MM.1S (cell line): ENCODE measurements at regions not wholly inside any gene's neighbourhood (a gene's known extent, or its start where the extent isn't known, plus 50 kb on each side); places are given as distances from the start of the nearest gene placed in this dataset.

Experiments used
- DNase-seq: peaks from one replicate; pipeline ENCODE4 v3.0.0-alpha.2; 2015
- H2AFZ ChIP-seq: fragments of 300-600 bp; sonication (generic); 2 replicates; pipeline ENCODE4 v1.6.0; 2016; ENCODE audit warnings: antibody characterized with exemption, low read length
- H3F3A ChIP-seq: fragments of 300-600 bp; sonication (generic); 2 replicates; pipeline ENCODE4 v1.6.1; 2016; ENCODE audit warnings: mild to moderate bottlenecking, antibody characterized with exemption, low read length, moderate library complexity, mixed read lengths; ENCODE audit not compliant: insufficient read depth
- H3K27ac ChIP-seq: fragments of 300-600 bp; sonication (generic); 2 replicates; pipeline ENCODE4 v1.5.1; 2016; ENCODE audit warnings: mild to moderate bottlenecking, low read length
- H3K27me3 ChIP-seq: fragments of 300-600 bp; sonication (generic); replicated peaks from 2 replicates; pipeline ENCODE4 v1.6.0; 2016; ENCODE audit warnings: low read length; ENCODE audit not compliant: insufficient read depth
- H3K36me3 ChIP-seq: fragments of 300-600 bp; sonication (generic); replicated peaks from 2 replicates; pipeline ENCODE4 v1.6.1; 2016; ENCODE audit warnings: mild to moderate bottlenecking, low read length, mixed read lengths; ENCODE audit not compliant: insufficient read depth
- H3K4me1 ChIP-seq: fragments of 300-600 bp; sonication (generic); 2 replicates; pipeline ENCODE4 v1.6.1; 2016; ENCODE audit warnings: low read length, mixed read lengths
- H3K4me2 ChIP-seq: fragments of 300-600 bp; sonication (generic); 2 replicates; pipeline ENCODE4 v1.6.0; 2016; ENCODE audit warnings: low read depth, low read length
- H3K4me3 ChIP-seq: fragments of 300-600 bp; sonication (generic); 2 replicates; pipeline ENCODE4 v1.5.1; 2016; ENCODE audit warnings: low read length, mixed read lengths
- H3K79me2 ChIP-seq: fragments of 300-600 bp; sonication (generic); 2 replicates; pipeline ENCODE4 v1.6.1; 2016; ENCODE audit warnings: mixed run types, low read length, mixed read lengths
- H3K9ac ChIP-seq: fragments of 300-600 bp; sonication (generic); 2 replicates; pipeline ENCODE4 v1.6.1; 2016; ENCODE audit warnings: low read length, mixed read lengths
- H3K9me2 ChIP-seq: fragments of 300-600 bp; sonication (generic); replicated peaks from 2 replicates; pipeline ENCODE4 v1.6.1; 2016; ENCODE audit warnings: mild to moderate bottlenecking, low read length, mixed read lengths; ENCODE audit not compliant: insufficient read depth
- H3K9me3 ChIP-seq: fragments of 300-600 bp; sonication (generic); replicated peaks from 2 replicates; pipeline ENCODE4 v1.6.1; 2016; ENCODE audit warnings: mild to moderate bottlenecking, low read length, mixed read lengths; ENCODE audit not compliant: insufficient read depth
- H4K20me1 ChIP-seq: fragments of 300-600 bp; sonication (generic); 2 replicates; pipeline ENCODE4 v1.6.1; 2016; ENCODE audit warnings: mild to moderate bottlenecking, low read length, moderate library complexity, mixed read lengths; ENCODE audit not compliant: insufficient read depth
- EZH2 ChIP-seq: fragments of 300-600 bp; sonication (generic); optimal IDR thresholded peaks from 2 replicates; pipeline ENCODE3; 2017; ENCODE audit warnings: low read depth, mild to moderate bottlenecking, antibody characterized with exemption, low read length, mixed read lengths
- EZH2phosphoT487 ChIP-seq: fragments of 300-600 bp; sonication (generic); IDR thresholded peaks from 2 replicates; pipeline ENCODE4 v1.6.1; 2018; ENCODE audit warnings: antibody characterized with exemption, low read length
- TF ChIP-seq, protein P1 (sequence below): fragments of 300-600 bp; sonication (generic); IDR thresholded peaks from 2 replicates; pipeline ENCODE4 v1.5.1; 2016; ENCODE audit warnings: antibody characterized with exemption, low read length, mixed read lengths

GRCh38 chr21:31803039-31804007 lies 69.5 kb upstream of the HUNK start:
- H2AFZ ChIP-seq: no peak overlapping the region
- no peaks in the 10 kb centered on the region for H3K79me2 ChIP-seq
- no peak overlapping the region for H3K27ac ChIP-seq
- H3K9me3 ChIP-seq: no peaks in the 10 kb centered on the region
- H4K20me1 ChIP-seq: no peaks in the 10 kb centered on the region
- H3K36me3 ChIP-seq: no peaks in the 10 kb centered on the region
- no peak overlapping the region for H3K4me2 ChIP-seq
- H3K4me1 ChIP-seq: no peaks in the 10 kb centered on the region
- TF ChIP-seq EZH2: no peak
- no peak for TF ChIP-seq EZH2phosphoT487
- TF ChIP-seq, protein P1, sequence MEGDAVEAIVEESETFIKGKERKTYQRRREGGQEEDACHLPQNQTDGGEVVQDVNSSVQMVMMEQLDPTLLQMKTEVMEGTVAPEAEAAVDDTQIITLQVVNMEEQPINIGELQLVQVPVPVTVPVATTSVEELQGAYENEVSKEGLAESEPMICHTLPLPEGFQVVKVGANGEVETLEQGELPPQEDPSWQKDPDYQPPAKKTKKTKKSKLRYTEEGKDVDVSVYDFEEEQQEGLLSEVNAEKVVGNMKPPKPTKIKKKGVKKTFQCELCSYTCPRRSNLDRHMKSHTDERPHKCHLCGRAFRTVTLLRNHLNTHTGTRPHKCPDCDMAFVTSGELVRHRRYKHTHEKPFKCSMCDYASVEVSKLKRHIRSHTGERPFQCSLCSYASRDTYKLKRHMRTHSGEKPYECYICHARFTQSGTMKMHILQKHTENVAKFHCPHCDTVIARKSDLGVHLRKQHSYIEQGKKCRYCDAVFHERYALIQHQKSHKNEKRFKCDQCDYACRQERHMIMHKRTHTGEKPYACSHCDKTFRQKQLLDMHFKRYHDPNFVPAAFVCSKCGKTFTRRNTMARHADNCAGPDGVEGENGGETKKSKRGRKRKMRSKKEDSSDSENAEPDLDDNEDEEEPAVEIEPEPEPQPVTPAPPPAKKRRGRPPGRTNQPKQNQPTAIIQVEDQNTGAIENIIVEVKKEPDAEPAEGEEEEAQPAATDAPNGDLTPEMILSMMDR: no peak
- no peak overlapping the region for H3K4me3 ChIP-seq
- H3F3A ChIP-seq: no peaks in the 10 kb centered on the region
- H3K9me2 ChIP-seq: no peaks in the 10 kb centered on the region
- no peaks in the 10 kb centered on the region for H3K27me3 ChIP-seq
- no peak overlapping the region for H3K9ac ChIP-seq
- no peak for DNase-seq

DNA sequence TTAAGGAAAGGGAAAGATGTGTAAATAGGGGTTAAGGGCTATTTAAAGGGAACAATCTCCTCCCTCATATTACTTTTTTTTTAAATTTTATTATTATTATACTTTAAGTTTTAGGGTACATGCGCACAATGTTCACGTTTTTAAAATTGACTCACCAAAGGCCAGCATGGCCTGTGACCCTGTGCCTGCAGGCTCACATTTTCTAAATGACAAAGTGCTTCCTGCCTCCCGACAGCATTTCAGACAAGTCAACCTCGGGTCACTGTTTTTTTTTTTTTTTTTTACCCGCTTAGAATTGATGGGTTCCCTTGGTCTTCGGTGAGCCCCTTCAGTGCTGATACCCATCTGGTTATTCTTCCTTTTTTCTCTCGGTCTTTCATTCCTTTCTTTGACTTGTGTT lies 70.4 kb upstream of the SCAF4 start:
- H3K9me3 ChIP-seq: no peaks in the 10 kb centered on the region
- no peak overlapping the region for H3K4me3 ChIP-seq
- TF ChIP-seq, protein P1: no peak
- no peak for TF ChIP-seq EZH2phosphoT487
- TF ChIP-seq EZH2: no peak

GRCh38 chr21:31801551-31802219 lies 69.8 kb upstream of the SCAF4 start:
- Histone ChIP-seq H3K4me3 (no peak overlapping the region), H3K27ac (no peak overlapping the region), H2AFZ (no peak overlapping the region), H3K9me2 (no peaks in the 10 kb centered on the region), H3K27me3 (no peaks in the 10 kb centered on the region), H3K9ac (no peak overlapping the region), H3F3A (no peaks in the 10 kb centered on the region), H3K9me3 (no peaks in the 10 kb centered on the region), H3K4me1 (no peaks in the 10 kb centered on the region), H3K36me3 (no peaks in the 10 kb centered on the region), H3K4me2 (no peak overlapping the region), H3K79me2 (no peaks in the 10 kb centered on the region), H4K20me1 (no peaks in the 10 kb centered on the region)
- DNase-seq: no peak
- TF ChIP-seq, protein P1: no peak
- TF ChIP-seq EZH2phosphoT487: no peak
- no peak for TF ChIP-seq EZH2

More for the DNA sequence above, 70.4 kb upstream of the SCAF4 start:
- H3K27me3 ChIP-seq: no peaks in the 10 kb centered on the region
- DNase-seq: no peak
- no peaks in the 10 kb centered on the region for H3F3A ChIP-seq
- no peaks in the 10 kb centered on the region for H3K36me3 ChIP-seq
- H3K9me2 ChIP-seq: no peaks in the 10 kb centered on the region
- H3K4me1 ChIP-seq: no peaks in the 10 kb centered on the region
- no peaks in the 10 kb centered on the region for H3K79me2 ChIP-seq
- H3K9ac ChIP-seq: no peak overlapping the region
- no peak overlapping the region for H3K27ac ChIP-seq
- no peak overlapping the region for H3K4me2 ChIP-seq
- H2AFZ ChIP-seq: no peak overlapping the region
- H4K20me1 ChIP-seq: no peaks in the 10 kb centered on the region
